GM21619 (cell line): ENCODE measurements at regions not wholly inside any gene's neighbourhood (a gene's known extent, or its start where the extent isn't known, plus 50 kb on each side); places are given as distances from the start of the nearest gene placed in this dataset.
A peak's percentile ranks its signal among the peaks of the same experiment; 100 is the strongest.
"Not testable (repeated sequence)": the region's sequence is repeated elsewhere in the genome, so short reads cannot be mapped to it uniquely, and the experiment has no call there.

Experiments used
- ATAC-seq: cut with Tn5 transposase; IDR thresholded peaks from one replicate; pipeline ENCODE4 v1.9.1; 2021; ENCODE audit not compliant: unreplicated experiment

- no peak for ATAC-seq
Measured at GRCh38 chr2:159880729-159881128, 82.7 kb upstream of the CD302 start.

GRCh38 chr2:159879051-159879604 is 81.1 kb upstream of the CD302 start:
- peak; percentile 89 for ATAC-seq

- ATAC-seq, result no peak
Measured at GRCh38 chr2:159875083-159875482, 77.1 kb upstream of the CD302 start.

- ATAC-seq, result no peak
Measured at GRCh38 chr2:159873258-159873657, 75.2 kb upstream of the CD302 start.

GRCh38 chr2:159872353-159872752 is 74.3 kb upstream of the CD302 start:
- ATAC-seq, result no peak

- not testable (repeated sequence) for ATAC-seq
Measured at GRCh38 chr2:159868598-159869159, 70.7 kb upstream of the CD302 start.

- no peak for ATAC-seq
Measured at GRCh38 chr2:159867567-159868361, 69.8 kb upstream of the CD302 start.

GRCh38 chr2:159863526-159864160 is 65.6 kb upstream of the CD302 start:
- ATAC-seq, result no peak

GRCh38 chr2:159860581-159861310 is 62.7 kb upstream of the CD302 start:
- no peak for ATAC-seq

GRCh38 chr2:159859583-159859982 is 61.6 kb upstream of the CD302 start:
- ATAC-seq, result no peak

- ATAC-seq, result no peak
Measured at GRCh38 chr2:159856760-159857159, 58.8 kb upstream of the CD302 start.

- no peak for ATAC-seq
Measured at GRCh38 chr2:159855557-159856061, 57.6 kb upstream of the CD302 start.

- ATAC-seq, result no peak
Measured at GRCh38 chr2:159855143-159855542, 57.1 kb upstream of the CD302 start.

- ATAC-seq, result no peak
Measured at GRCh38 chr2:159854481-159854880, 56.5 kb upstream of the CD302 start.

- ATAC-seq, result no peak
Measured at GRCh38 chr2:159853101-159853500, 55.1 kb upstream of the CD302 start.

- no peak for ATAC-seq
Measured at GRCh38 chr2:159851941-159852340, 53.9 kb upstream of the CD302 start.

- ATAC-seq, result no peak
Measured at GRCh38 chr2:159850789-159851188, 52.8 kb upstream of the CD302 start.

- ATAC-seq, result no peak
Measured at GRCh38 chr2:159849160-159849813, 51.3 kb upstream of the CD302 start.
